ENCODE measurements at regions not wholly inside any gene's neighbourhood (a gene's known extent, or its start where the extent isn't known, plus 50 kb on each side); places are given as distances from the start of the nearest gene placed in this dataset.

GRCh38 chr2:167859676-167860075, 387.7 kb downstream of the STK39 start:
- no peak overlapping the region for H3K4me3 ChIP-seq (ENCODE audit: low read depth, low read length)
- DNase-seq (ENCODE audit: low read depth): no peak
- TF ChIP-seq, protein P1, sequence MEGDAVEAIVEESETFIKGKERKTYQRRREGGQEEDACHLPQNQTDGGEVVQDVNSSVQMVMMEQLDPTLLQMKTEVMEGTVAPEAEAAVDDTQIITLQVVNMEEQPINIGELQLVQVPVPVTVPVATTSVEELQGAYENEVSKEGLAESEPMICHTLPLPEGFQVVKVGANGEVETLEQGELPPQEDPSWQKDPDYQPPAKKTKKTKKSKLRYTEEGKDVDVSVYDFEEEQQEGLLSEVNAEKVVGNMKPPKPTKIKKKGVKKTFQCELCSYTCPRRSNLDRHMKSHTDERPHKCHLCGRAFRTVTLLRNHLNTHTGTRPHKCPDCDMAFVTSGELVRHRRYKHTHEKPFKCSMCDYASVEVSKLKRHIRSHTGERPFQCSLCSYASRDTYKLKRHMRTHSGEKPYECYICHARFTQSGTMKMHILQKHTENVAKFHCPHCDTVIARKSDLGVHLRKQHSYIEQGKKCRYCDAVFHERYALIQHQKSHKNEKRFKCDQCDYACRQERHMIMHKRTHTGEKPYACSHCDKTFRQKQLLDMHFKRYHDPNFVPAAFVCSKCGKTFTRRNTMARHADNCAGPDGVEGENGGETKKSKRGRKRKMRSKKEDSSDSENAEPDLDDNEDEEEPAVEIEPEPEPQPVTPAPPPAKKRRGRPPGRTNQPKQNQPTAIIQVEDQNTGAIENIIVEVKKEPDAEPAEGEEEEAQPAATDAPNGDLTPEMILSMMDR (IDR thresholded peaks at IDR 0.05; ENCODE audit: low read depth, low read length, missing control alignments): no peak

DNA sequence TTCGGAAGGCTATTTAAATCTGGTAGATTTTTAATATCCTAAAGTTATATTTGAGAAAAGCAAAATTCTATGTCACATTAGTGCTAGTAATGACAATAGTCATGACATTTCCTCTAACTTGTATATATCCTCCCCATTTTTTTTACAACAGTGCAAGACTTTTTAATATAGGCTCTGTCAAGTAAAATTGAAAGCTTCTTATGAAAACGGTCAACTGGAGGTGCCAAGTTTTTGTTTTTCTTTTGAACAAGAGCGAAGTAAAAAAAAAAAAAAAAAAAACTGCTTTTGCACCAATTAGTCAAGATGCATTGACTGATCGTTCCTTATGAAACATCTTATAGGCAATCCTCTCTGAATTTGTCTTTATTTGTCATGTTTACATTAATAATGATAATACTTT, 389.3 kb downstream of the STK39 start:
- TF ChIP-seq, protein P1 (IDR thresholded peaks at IDR 0.05; ENCODE audit: low read depth, low read length, missing control alignments): no peak
- H3K4me3 ChIP-seq (ENCODE audit: low read depth, low read length): no peak overlapping the region
- no peak for DNase-seq (ENCODE audit: low read depth)

- no peak for DNase-seq (ENCODE audit: low read depth)
- TF ChIP-seq, protein P1 (IDR thresholded peaks at IDR 0.05; ENCODE audit: low read depth, low read length, missing control alignments): no peak
- H3K4me3 ChIP-seq (ENCODE audit: low read depth, low read length): no peak overlapping the region
Measured at GRCh38 chr2:167857416-167857815, 390.0 kb downstream of the STK39 start.

DNA sequence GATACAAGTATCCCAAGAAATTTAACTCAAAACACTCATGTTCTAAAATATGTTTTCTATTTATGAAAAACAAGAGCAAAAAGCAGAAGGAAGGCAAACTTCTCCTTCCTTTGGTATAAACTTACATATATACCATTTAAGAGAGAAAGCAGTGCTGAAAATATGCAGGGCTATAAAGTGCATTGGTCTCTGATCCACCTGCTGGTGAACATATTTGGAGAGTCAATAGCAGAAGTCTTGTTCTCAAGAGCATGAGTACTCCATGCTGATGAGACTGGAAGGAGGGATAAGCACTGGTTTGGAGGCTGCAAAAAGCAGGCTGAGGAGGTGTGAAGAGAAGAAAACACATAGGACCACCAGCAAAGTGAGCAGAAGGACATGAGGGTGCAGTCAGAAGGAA, 391.2 kb downstream of the STK39 start:
- TF ChIP-seq, protein P1 (IDR thresholded peaks at IDR 0.05; ENCODE audit: low read depth, low read length, missing control alignments): no peak
- DNase-seq (ENCODE audit: low read depth): no peak
- no peak overlapping the region for H3K4me3 ChIP-seq (ENCODE audit: low read depth, low read length)

GRCh38 chr2:167855211-167855610, 392.2 kb downstream of the STK39 start:
- TF ChIP-seq, protein P1 (IDR thresholded peaks at IDR 0.05; ENCODE audit: low read depth, low read length, missing control alignments): no peak
- no peak overlapping the region for H3K4me3 ChIP-seq (ENCODE audit: low read depth, low read length)
- no peak for DNase-seq (ENCODE audit: low read depth)

DNA sequence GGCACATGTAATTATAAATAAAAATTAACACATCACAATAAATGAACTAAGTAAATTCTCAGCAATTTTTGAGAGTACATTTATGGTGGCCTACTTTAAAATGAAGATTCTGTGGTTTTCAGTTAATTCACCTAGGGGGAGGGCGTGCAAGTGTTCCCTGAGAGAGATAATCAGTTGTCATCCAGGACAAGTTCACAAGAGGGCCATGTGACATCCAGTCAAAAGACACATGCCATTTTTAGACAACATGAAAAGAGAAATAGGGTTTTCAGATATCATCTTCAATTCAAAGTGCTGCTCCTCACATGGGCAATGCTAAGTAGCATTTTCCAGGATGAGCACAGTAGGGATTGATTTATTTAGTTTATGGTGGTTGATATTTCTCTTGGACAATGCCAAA, 393.7 kb downstream of the STK39 start:
- TF ChIP-seq, protein P1 (IDR thresholded peaks at IDR 0.05; ENCODE audit: low read depth, low read length, missing control alignments): no peak
- DNase-seq (ENCODE audit: low read depth): no peak
- H3K4me3 ChIP-seq (ENCODE audit: low read depth, low read length): no peak overlapping the region

GRCh38 chr2:167851876-167852275, 395.5 kb downstream of the STK39 start:
- TF ChIP-seq, protein P1 (IDR thresholded peaks at IDR 0.05; ENCODE audit: low read depth, low read length, missing control alignments): no peak
- no peak for DNase-seq (ENCODE audit: low read depth)
- no peak overlapping the region for H3K4me3 ChIP-seq (ENCODE audit: low read depth, low read length)

All from GM12864 (cell line).